Duodenal mucosa (tissue), 2 donors: ENCODE measurements at regions not wholly inside any gene's neighbourhood (a gene's known extent, or its start where the extent isn't known, plus 50 kb on each side); places are given as distances from the start of the nearest gene placed in this dataset.
"Not testable (repeated sequence)": the region's sequence is repeated elsewhere in the genome, so short reads cannot be mapped to it uniquely, and the experiment has no call there.

Source experiments
- H3K27ac ChIP-seq: one replicate; pipeline ENCODE4 v1.7.0; 2013; ENCODE audit warnings: low read depth, low read length
- H3K27me3 ChIP-seq, 2 donors: one replicate each; pipeline ENCODE4 v1.7.0; 2013; ENCODE audit warnings: low read length in 2 of 2, control low read depth in 1 of 2; ENCODE audit not compliant: insufficient read depth in 2 of 2, control insufficient read depth in 1 of 2
- H3K36me3 ChIP-seq, 2 donors: one replicate each; pipeline ENCODE4 v1.7.0; 2013; ENCODE audit warnings: low read length in 2 of 2, control low read depth in 1 of 2; ENCODE audit not compliant: insufficient read depth in 2 of 2, control insufficient read depth in 1 of 2
- H3K4me1 ChIP-seq, 2 donors: one replicate each; pipeline ENCODE4 v1.7.0; 2013; ENCODE audit warnings: low read length in 2 of 2, control low read depth in 1 of 2; ENCODE audit not compliant: insufficient read depth in 2 of 2, control insufficient read depth in 1 of 2
- H3K4me3 ChIP-seq, 2 donors: one replicate each; pipeline ENCODE4 v1.7.0; 2013; ENCODE audit warnings: low read length in 2 of 2, low read depth in 1 of 2
- H3K9ac ChIP-seq, 2 donors: one replicate each; pipeline ENCODE4 v1.7.0; 2013; ENCODE audit warnings: low read length in 2 of 2, low read depth in 1 of 2
- H3K9me3 ChIP-seq, 2 donors: one replicate each; pipeline ENCODE4 v1.7.0; 2013; ENCODE audit warnings: low read length in 2 of 2, control low read depth in 1 of 2; ENCODE audit not compliant: control insufficient read depth in 1 of 2

GRCh38 chr12:20047901-20048300 is 320.4 kb upstream of the PDE3A start:
- no peaks in the 10 kb centered on the region for H3K9me3 ChIP-seq
- no peak overlapping the region for H3K27ac ChIP-seq
- no peaks in the 10 kb centered on the region for H3K27me3 ChIP-seq
- H3K4me1 ChIP-seq, result peaks cover 0 to 4% of the 10 kb centered on the region in 2 donors
- H3K36me3 ChIP-seq, result no peaks in the 10 kb centered on the region
- no peak overlapping the region for H3K9ac ChIP-seq
- no peak overlapping the region for H3K4me3 ChIP-seq

- Histone ChIP-seq H3K4me3 (no peak overlapping the region), H3K27me3 (no peaks in the 10 kb centered on the region), H3K4me1 (peaks cover 0 to 4% of the 10 kb centered on the region in 2 donors), H3K36me3 (no peaks in the 10 kb centered on the region), H3K27ac (no peak overlapping the region), H3K9ac (no peak overlapping the region), H3K9me3 (no peaks in the 10 kb centered on the region)
Measured at GRCh38 chr12:20050221-20050620, 318.1 kb upstream of the PDE3A start.

- no peak overlapping the region for H3K27ac ChIP-seq
- no peak overlapping the region for H3K9ac ChIP-seq
- no peaks in the 10 kb centered on the region for H3K9me3 ChIP-seq
- no peaks in the 10 kb centered on the region for H3K27me3 ChIP-seq
- H3K36me3 ChIP-seq, result no peaks in the 10 kb centered on the region
- H3K4me3 ChIP-seq, result no peak overlapping the region
- peaks cover 0 to 4% of the 10 kb centered on the region in 2 donors for H3K4me1 ChIP-seq
Measured at GRCh38 chr12:20053782-20054181, 314.6 kb upstream of the PDE3A start.

- no peaks in the 10 kb centered on the region for H3K4me1 ChIP-seq
- no peaks in the 10 kb centered on the region for H3K9me3 ChIP-seq
- no peak overlapping the region for H3K27ac ChIP-seq
- H3K36me3 ChIP-seq, result no peaks in the 10 kb centered on the region
- H3K27me3 ChIP-seq, result no peaks in the 10 kb centered on the region
- no peak overlapping the region for H3K4me3 ChIP-seq
- no peak overlapping the region for H3K9ac ChIP-seq
Measured at GRCh38 chr12:20055856-20056255, 312.5 kb upstream of the PDE3A start.

GRCh38 chr12:20057398-20057797 is 310.9 kb upstream of the PDE3A start:
- Histone ChIP-seq H3K9ac (no peak overlapping the region), H3K9me3 (no peaks in the 10 kb centered on the region), H3K27ac (no peak overlapping the region), H3K4me1 (no peaks in the 10 kb centered on the region), H3K27me3 (no peaks in the 10 kb centered on the region), H3K36me3 (no peaks in the 10 kb centered on the region), H3K4me3 (no peak overlapping the region)

GRCh38 chr12:20063116-20063515 is 305.2 kb upstream of the PDE3A start:
- Histone ChIP-seq H3K27me3 (no peaks in the 10 kb centered on the region), H3K27ac (no peak overlapping the region), H3K36me3 (no peaks in the 10 kb centered on the region), H3K4me3 (no peak overlapping the region), H3K4me1 (no peaks in the 10 kb centered on the region), H3K9me3 (no peaks in the 10 kb centered on the region), H3K9ac (no peak overlapping the region)

- Histone ChIP-seq H3K27me3 (no peaks in the 10 kb centered on the region), H3K4me3 (peak overlapping the region in 1 of 2 donors; percentile 30), H3K27ac (no peak overlapping the region), H3K9me3 (no peaks in the 10 kb centered on the region), H3K9ac (no peak overlapping the region), H3K36me3 (no peaks in the 10 kb centered on the region), H3K4me1 (peaks cover 0 to 14% of the 10 kb centered on the region in 2 donors)
Measured at GRCh38 chr12:20077618-20078017, 290.7 kb upstream of the PDE3A start.

- H3K9ac ChIP-seq, result no peak overlapping the region
- H3K9me3 ChIP-seq, result no peaks in the 10 kb centered on the region
- no peak overlapping the region for H3K27ac ChIP-seq
- H3K27me3 ChIP-seq, result no peaks in the 10 kb centered on the region
- no peaks in the 10 kb centered on the region for H3K4me1 ChIP-seq
- no peak overlapping the region for H3K4me3 ChIP-seq
- no peaks in the 10 kb centered on the region for H3K36me3 ChIP-seq
Measured at GRCh38 chr12:20089077-20089476, 279.3 kb upstream of the PDE3A start.

- not testable (repeated sequence) for H3K4me3 ChIP-seq, H3K27ac ChIP-seq
Measured at GRCh38 chr12:20093190-20093810, 275.0 kb upstream of the PDE3A start.

GRCh38 chr12:20096430-20096829 is 271.9 kb upstream of the PDE3A start:
- no peaks in the 10 kb centered on the region for H3K27me3 ChIP-seq
- H3K4me1 ChIP-seq, result no peaks in the 10 kb centered on the region
- no peak overlapping the region for H3K4me3 ChIP-seq
- no peak overlapping the region for H3K27ac ChIP-seq
- no peaks in the 10 kb centered on the region for H3K9me3 ChIP-seq
- no peaks in the 10 kb centered on the region for H3K36me3 ChIP-seq
- H3K9ac ChIP-seq, result no peak overlapping the region

More at GRCh38 chr12:20093190-20093810, 275.0 kb upstream of the PDE3A start:
- not testable (repeated sequence) for H3K4me1 ChIP-seq, H3K9me3 ChIP-seq, H3K36me3 ChIP-seq, H3K9ac ChIP-seq, H3K27me3 ChIP-seq

GRCh38 chr12:20097626-20098025 is 270.7 kb upstream of the PDE3A start:
- Histone ChIP-seq H3K27me3 (no peaks in the 10 kb centered on the region), H3K4me3 (no peak overlapping the region), H3K27ac (no peak overlapping the region), H3K36me3 (no peaks in the 10 kb centered on the region), H3K9ac (no peak overlapping the region), H3K9me3 (no peaks in the 10 kb centered on the region), H3K4me1 (no peaks in the 10 kb centered on the region)
